ENCODE measurements at regions not wholly inside any gene's neighbourhood (a gene's known extent, or its start where the extent isn't known, plus 50 kb on each side); places are given as distances from the start of the nearest gene placed in this dataset.

GRCh38 chr13:34129436-34129835 is 311.5 kb downstream of the RFC3 start:
- no peak for DNase-seq

DNA sequence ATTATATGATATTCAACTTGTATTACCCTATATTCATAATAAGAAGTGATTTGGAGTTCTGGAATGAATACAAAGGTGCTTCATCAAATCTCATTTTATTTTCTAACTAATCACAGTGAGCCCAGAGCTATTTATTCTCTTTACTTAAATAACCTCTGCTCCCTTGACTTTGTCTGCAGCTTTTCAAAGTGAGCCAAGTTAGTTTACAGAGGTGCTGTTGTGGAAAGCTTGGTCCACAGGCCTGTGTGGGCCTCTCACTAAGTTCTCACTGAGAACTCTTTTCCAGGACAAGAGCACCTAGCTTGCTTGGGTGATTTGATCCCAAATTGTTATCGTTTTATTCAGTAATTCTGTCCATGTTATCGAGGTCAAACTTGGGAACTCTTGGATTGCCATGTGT is 319.3 kb downstream of the RFC3 start:
- no peak for DNase-seq

DNA sequence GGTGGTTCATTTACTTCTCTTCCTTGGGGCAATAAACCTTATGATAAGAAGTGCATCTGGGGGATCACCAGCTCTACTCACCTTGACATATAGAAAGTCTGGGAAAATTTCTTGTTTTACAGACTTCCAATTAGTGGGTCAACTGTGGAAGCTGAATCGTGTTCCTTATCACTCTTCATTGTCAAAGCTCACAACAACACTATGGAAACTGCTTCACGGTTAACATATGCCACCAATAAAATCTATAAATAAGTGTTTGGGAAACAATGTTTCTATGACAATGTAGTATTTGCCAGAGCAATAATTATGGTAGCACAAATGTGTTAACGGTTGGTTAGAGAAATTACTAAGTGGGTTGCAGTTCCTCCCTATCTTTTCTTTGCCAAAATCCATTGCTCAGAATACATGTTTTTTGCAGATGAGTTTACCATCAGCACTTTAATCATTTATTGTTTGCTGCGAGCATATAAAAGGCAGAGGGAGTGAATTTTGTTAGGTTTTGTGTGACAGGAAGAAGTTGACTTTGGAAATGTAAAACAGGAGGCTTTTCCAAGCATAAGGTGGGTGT is 321.8 kb downstream of the RFC3 start:
- no peak for DNase-seq

- no peak for DNase-seq
Measured at GRCh38 chr13:34143637-34144036, 325.7 kb downstream of the RFC3 start.

DNA sequence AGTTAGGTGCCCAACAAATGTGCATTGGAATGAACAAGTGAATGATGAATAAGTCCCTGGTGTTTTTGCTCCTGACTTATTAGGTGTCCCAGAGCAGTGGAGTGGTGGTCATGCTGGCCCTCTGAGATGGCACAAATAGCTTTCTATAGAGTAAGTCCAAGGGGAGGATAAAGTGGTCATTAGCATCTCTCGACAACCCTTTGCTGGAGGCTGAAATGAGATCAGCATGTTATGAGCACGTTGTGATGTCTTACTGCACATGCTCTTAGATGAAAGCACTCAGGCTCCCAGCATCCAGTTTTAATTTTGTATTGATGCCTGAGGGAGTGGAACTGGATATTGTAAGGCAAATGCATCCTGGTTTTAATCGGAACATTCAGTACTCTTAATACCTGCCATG is 326.2 kb downstream of the RFC3 start:
- no peak for DNase-seq

DNA sequence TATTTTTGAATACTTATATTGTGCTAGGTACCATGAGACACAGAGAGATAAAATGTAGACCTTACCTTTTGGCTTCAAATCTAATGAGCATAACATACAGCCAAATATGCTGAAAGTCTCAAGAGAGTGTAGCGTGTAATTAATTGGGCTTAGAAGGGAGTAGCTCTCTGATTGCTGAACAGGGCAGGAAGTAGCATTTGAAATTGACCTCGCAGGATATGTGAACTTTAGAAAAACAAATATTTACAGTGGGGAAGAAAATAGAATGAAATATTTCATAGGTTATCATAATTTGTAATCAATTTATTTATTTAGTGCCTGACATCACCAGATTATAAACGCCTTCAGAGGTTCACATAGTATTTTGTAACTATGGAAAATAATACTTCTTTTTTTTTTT is 327.1 kb downstream of the RFC3 start:
- DNase-seq, result no peak

- DNase-seq, result no peak
Measured at GRCh38 chr13:34148359-34148758, 330.4 kb downstream of the RFC3 start.

GRCh38 chr13:34151885-34152284 is 333.9 kb downstream of the RFC3 start:
- DNase-seq, result no peak

- no peak for DNase-seq
Measured at GRCh38 chr13:34152409-34152808, 334.5 kb downstream of the RFC3 start.

DNA sequence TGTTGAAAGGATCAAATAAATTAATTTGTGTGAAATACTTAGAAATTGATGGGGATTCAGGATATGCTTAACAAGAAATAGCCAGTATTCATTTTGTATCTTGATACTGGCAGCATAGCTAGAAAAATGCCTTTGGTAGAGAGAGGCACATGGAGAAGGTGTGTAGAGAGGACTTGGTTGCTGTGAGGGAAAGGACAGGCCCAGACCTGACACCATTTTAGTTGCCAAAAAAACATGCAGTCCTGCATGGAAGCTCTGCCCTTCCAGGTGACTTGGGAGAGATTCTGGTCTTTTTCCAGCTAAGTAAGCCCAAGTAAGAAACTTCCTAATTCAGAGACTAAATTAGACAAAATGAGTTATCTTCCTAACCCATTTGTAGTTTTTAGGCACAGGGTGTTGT is 335.0 kb downstream of the RFC3 start:
- DNase-seq, result no peak

GRCh38 chr13:34153428-34154180 is 335.7 kb downstream of the RFC3 start:
- DNase-seq, result no peak

DNA sequence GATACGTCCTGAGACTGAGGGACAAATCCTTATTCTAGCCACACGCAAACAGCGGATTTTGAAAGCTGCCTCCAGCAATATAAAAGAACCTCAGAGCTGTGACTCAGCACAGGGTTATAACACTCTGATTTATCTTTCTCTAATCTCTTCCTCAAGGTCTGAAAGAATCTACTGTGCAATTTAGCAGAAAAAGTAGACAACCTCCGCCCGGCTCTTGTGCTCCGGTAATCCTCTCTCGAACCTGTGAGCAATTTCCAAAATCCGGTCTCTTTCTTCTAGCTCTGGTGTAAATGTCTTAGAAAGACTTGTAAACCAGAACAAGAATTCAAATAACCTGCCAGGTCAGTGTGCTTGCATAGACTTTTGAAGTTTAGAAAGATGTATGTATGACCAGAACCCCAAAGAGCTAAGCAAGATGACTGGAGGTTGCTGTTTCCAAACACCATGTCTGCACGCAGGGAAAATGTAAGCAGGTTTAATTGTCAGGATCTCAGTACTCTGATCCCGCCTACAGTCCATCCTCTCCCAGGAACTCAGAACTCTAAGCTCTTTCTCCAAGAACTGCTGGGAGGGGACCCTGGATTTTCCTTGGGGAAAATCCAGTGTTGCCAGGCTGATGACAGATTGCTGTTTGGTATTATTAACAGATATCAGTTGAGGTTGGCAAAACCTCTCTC is 338.1 kb downstream of the RFC3 start:
- DNase-seq, result no peak

- DNase-seq, result no peak
Measured at GRCh38 chr13:34156841-34157365, 339.0 kb downstream of the RFC3 start.

DNA sequence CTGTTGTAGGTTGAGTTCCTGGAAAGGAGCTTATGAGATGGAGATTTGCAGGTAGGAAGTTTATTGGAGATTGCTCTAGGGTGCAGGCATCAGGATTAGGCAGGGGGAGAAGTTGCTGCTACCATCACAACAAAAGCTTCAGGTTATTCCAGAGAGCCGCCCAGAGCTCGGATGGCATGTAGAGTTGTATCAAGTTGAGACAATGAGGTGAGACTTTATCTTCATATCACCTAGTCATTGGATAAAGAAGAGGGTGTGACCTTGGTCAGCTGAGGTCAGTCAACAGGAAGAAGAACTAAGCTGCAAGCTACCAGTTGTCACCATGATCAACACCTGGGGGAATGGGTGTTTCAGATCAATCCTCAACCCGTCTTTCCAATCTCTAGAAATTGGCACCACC is 342.0 kb downstream of the RFC3 start:
- DNase-seq, result no peak

DNA sequence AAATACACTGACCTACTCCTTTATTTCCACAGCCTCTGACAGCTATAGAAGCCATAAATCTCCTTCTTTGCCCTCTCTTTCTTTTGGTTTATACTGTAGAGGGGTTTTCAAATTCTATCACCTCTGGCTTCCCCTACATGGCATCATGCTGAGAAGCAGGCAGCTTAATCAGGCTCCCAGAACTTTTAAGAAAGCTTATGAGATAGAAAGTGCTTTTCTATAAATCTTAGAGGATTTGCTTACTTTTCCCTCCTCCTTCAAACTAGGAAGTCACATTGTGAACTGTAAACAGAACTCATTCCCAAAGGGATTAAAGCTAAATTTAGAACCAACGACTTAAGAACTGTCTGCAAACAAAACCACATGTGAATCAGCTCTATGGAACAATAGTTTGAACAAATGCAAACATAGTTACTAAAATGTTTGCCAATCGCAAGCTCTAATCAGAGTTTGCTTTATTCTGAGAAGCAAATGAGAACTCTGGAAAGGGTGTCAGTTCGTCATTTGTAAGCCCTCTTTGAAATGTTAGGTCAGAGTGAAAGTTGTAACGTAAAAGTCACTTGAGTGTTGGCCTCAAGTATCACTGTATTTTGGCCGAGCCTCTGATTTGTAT is 344.1 kb downstream of the RFC3 start:
- DNase-seq, result no peak

DNA sequence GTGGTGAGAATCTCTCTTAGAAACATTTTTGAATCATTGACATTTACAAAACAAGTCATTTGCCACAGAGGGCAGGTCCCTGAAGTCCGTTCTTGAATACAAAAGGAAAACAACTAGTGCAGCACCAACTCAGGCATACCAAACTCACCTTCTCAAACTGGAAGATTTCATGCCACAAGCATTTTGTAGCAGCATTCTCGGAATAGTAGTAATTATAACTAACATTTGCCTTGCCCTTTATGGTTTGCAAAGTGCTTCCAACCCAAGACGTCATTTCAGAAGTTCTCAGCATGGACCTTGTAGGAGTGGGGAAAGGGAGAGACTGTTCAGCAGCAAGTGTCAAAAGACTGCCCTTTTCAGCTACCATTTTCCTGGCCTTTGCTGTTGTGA is 344.6 kb downstream of the RFC3 start:
- DNase-seq, result no peak

DNA sequence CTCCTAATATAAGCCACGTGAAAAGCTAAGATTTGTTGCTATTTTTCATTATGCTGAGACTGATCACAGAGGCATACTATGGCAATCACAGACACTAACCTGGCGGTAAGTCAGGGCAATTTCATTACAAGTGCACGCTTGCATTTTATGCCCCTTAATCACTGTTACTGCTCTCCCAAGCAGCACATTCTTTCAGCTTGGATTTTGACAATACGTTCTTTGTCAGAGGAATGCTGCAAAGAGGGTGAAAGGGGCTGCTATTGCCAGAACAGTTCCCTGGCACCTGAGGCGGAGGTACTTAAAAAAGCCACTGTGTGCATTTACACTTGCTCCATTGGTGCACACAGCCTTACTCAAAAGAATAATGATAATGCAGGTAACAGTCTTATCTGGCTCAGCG is 346.6 kb downstream of the RFC3 start:
- DNase-seq, result no peak

- no peak for DNase-seq
Measured at GRCh38 chr13:34165158-34165557, 347.2 kb downstream of the RFC3 start.

- DNase-seq, result no peak
Measured at GRCh38 chr13:34166406-34166805, 348.5 kb downstream of the RFC3 start.

- DNase-seq, result no peak
Measured at GRCh38 chr13:34167347-34167746, 349.4 kb downstream of the RFC3 start.

DNA sequence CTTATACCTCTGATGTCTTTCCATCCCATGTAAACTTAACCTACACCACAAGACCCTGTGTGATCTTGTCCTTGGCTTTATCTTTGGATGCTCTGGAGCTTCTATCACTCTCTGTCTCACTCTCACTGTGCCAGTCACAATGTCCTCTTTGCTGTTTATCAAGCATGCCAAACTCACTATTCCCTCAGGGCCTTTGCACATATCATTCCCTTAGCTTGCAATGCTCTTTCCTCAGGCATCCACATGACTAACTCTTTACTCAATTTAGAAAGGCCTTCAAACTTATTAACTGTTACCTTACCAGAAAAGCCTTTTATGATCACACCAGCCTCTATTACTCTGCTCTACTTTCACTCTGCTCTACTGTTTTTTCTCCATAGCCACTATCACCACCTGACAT is 354.1 kb downstream of the RFC3 start:
- no peak for DNase-seq

DNA sequence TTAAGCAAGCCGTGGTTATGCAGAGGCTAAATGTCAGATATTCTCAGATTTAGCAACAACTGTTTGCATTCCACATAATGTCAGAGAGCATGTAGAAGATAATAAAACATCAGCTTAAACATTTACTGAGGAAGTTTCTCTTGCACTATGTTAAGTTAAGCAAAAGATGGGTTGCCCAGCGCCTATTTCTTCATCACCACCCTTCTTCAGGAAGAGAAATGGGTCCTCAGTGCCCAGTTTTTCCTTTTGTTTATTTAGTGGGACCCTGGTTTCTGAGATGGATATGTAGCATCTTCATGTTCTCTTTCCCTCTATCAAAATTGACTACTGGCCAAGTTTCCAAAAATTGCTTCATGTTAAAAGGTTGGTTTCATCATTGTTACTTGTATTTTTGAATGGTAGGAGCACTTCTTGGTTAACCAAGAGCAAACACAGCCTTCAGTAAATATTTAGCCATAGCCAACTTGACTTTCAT is 356.8 kb downstream of the RFC3 start:
- no peak for DNase-seq

DNA sequence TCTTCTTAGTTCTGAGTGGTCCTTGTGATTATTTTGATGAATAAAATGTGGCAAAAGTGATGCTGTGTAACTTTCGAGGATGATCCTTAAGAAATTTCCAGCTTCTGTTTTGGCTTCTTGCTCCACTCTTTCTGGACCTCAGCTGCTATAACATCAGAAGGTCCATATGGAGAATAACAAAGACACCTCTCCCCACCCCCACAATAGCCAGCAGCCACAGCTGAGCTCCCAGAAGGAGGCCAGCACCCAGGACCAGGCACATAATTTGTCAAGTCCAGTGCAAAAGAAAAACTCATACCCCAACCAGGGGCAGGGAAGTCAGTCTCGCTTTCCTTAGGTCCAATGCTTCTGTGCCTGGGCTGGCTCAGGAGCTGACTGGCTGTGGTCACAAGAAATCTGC is 357.6 kb downstream of the RFC3 start:
- DNase-seq, result no peak

DNA sequence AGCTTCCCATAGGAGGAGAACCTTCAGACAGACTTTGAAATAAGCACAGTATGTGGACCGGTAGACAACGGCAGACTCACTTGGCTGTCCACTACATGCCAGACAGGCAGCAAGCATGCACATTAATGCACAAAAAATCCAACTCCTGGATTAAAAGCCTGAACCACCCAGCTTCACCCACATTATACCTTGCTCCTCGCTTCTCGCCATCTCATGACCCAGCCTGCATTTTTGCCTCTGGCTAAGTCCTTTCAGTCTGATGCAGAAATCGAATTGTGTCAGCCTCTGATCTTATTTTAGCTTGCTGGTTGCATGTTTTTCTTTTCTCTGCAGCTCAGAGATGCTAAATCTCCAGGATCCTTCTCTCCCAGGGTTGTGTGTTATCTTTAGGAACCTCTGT is 358.7 kb downstream of the RFC3 start:
- DNase-seq, result no peak

All from NCI-H1105 (cell line).